ENCODE measurements at regions not wholly inside any gene's neighbourhood (a gene's known extent, or its start where the extent isn't known, plus 50 kb on each side); places are given as distances from the start of the nearest gene placed in this dataset.

- no peaks in the 10 kb centered on the region for H3K36me3 ChIP-seq (ENCODE audit: insufficient read depth, low read length)
- peaks cover 11% of the 10 kb centered on the region for H3K4me1 ChIP-seq (ENCODE audit: insufficient read depth, low read length, severe bottlenecking)
- H3K27ac ChIP-seq (ENCODE audit: low read depth, low read length, poor library complexity, severe bottlenecking): no peak overlapping the region
- no peaks in the 10 kb centered on the region for H3F3A ChIP-seq (ENCODE audit: insufficient read depth, low read length)
- TF ChIP-seq EZH2 (IDR thresholded peaks at IDR 0.05; ENCODE audit: borderline replicate concordance, low read length): no peak
- TF ChIP-seq CTCF (IDR thresholded peaks at IDR 0.05; ENCODE audit: low read length): no peak
- no peaks in the 10 kb centered on the region for H3K27me3 ChIP-seq (ENCODE audit: insufficient read depth, low read length)
- no peak overlapping the region for H3K4me3 ChIP-seq (ENCODE audit: low read depth, low read length, poor library complexity, severe bottlenecking)
- H4K20me1 ChIP-seq (ENCODE audit: insufficient read depth, low read length): no peaks in the 10 kb centered on the region
- H3K9me3 ChIP-seq (ENCODE audit: low read length): no peaks in the 10 kb centered on the region
- no peaks in the 10 kb centered on the region for H3K79me2 ChIP-seq (ENCODE audit: insufficient read depth, low read length)
- H3K4me2 ChIP-seq (ENCODE audit: low read length): no peak overlapping the region
- H2AFZ ChIP-seq (ENCODE audit: low read length): no peak overlapping the region
- H3K9me2 ChIP-seq (ENCODE audit: low read depth, low read length): no peaks in the 10 kb centered on the region
- no peak overlapping the region for H3K9ac ChIP-seq (ENCODE audit: low read length)
Measured at GRCh38 chr6:21829126-21829525, 235.6 kb downstream of the SOX4 start.

- TF ChIP-seq CTCF (IDR thresholded peaks at IDR 0.05; ENCODE audit: low read length) (no peak), EZH2 (IDR thresholded peaks at IDR 0.05; ENCODE audit: borderline replicate concordance, low read length) (no peak)
- H3K4me3 ChIP-seq (ENCODE audit: low read depth, low read length, poor library complexity, severe bottlenecking): no peak overlapping the region
- H3K9me3 ChIP-seq (ENCODE audit: low read length): no peaks in the 10 kb centered on the region
- no peaks in the 10 kb centered on the region for H4K20me1 ChIP-seq (ENCODE audit: insufficient read depth, low read length)
- H3K79me2 ChIP-seq (ENCODE audit: insufficient read depth, low read length): no peaks in the 10 kb centered on the region
- H3K9me2 ChIP-seq (ENCODE audit: low read depth, low read length): no peaks in the 10 kb centered on the region
- H3K36me3 ChIP-seq (ENCODE audit: insufficient read depth, low read length): no peaks in the 10 kb centered on the region
- H2AFZ ChIP-seq (ENCODE audit: low read length): no peak overlapping the region
- no peaks in the 10 kb centered on the region for H3F3A ChIP-seq (ENCODE audit: insufficient read depth, low read length)
- H3K27me3 ChIP-seq (ENCODE audit: insufficient read depth, low read length): no peaks in the 10 kb centered on the region
- no peak overlapping the region for H3K4me2 ChIP-seq (ENCODE audit: low read length)
- no peak overlapping the region for H3K27ac ChIP-seq (ENCODE audit: low read depth, low read length, poor library complexity, severe bottlenecking)
- H3K4me1 ChIP-seq (ENCODE audit: insufficient read depth, low read length, severe bottlenecking): peaks cover 11% of the 10 kb centered on the region
- H3K9ac ChIP-seq (ENCODE audit: low read length): no peak overlapping the region
Measured at GRCh38 chr6:21831521-21832291, 238.2 kb downstream of the SOX4 start.

- no peak overlapping the region for H3K9ac ChIP-seq (ENCODE audit: low read length)
- H3K27ac ChIP-seq (ENCODE audit: low read depth, low read length, poor library complexity, severe bottlenecking): no peak overlapping the region
- no peak overlapping the region for H2AFZ ChIP-seq (ENCODE audit: low read length)
- no peaks in the 10 kb centered on the region for H3K79me2 ChIP-seq (ENCODE audit: insufficient read depth, low read length)
- H3K9me2 ChIP-seq (ENCODE audit: low read depth, low read length): no peaks in the 10 kb centered on the region
- no peaks in the 10 kb centered on the region for H3K27me3 ChIP-seq (ENCODE audit: insufficient read depth, low read length)
- H3K36me3 ChIP-seq (ENCODE audit: insufficient read depth, low read length): no peaks in the 10 kb centered on the region
- H3K4me3 ChIP-seq (ENCODE audit: low read depth, low read length, poor library complexity, severe bottlenecking): no peak overlapping the region
- H3F3A ChIP-seq (ENCODE audit: insufficient read depth, low read length): no peaks in the 10 kb centered on the region
- H4K20me1 ChIP-seq (ENCODE audit: insufficient read depth, low read length): no peaks in the 10 kb centered on the region
- no peak overlapping the region for H3K4me2 ChIP-seq (ENCODE audit: low read length)
- no peaks in the 10 kb centered on the region for H3K4me1 ChIP-seq (ENCODE audit: insufficient read depth, low read length, severe bottlenecking)
- H3K9me3 ChIP-seq (ENCODE audit: low read length): no peaks in the 10 kb centered on the region
- TF ChIP-seq EZH2 (IDR thresholded peaks at IDR 0.05; ENCODE audit: borderline replicate concordance, low read length): no peak
- TF ChIP-seq CTCF (IDR thresholded peaks at IDR 0.05; ENCODE audit: low read length): no peak
Measured at GRCh38 chr6:21836277-21836676, 242.7 kb downstream of the SOX4 start.

Data from OCI-LY1 (cell line).